HepG2 (cell line): ENCODE measurements at regions not wholly inside any gene's neighbourhood (a gene's known extent, or its start where the extent isn't known, plus 50 kb on each side); places are given as distances from the start of the nearest gene placed in this dataset.

Experiments used
- ATAC-seq: fragments of 200-7000 bp; cut with Tn5 transposase; 3 replicates; pipeline ENCODE4 v1.9.1; 2020; ENCODE audit warnings: mild to moderate bottlenecking, moderate library complexity
- BruUV-seq: library from RNA; stranded (reverse); fragments of 400-500 nt; replicated peaks from 2 replicates; lab custom pipeline; 2021; lab: Mats Ljungman, UMichigan
- CTCF ChIA-PET: fragments of 300-600 bp; formaldehyde crosslinking; extraction: SDS; loops from one replicate; lab custom pipeline; 2021; ENCODE audit warnings: low total read pairs, inconsistent platforms, low intra/inter-chr PET ratio; lab: Yijun Ruan, JAX
- POLR2A ChIA-PET: fragments of 350-600 bp; sonication (Branson Sonifier 250); formaldehyde crosslinking; loops from one replicate; lab custom pipeline; 2020; ENCODE audit warnings: antibody characterized with exemption, inconsistent platforms; lab: Yijun Ruan, JAX
- DNase-seq: peaks from one replicate; pipeline ENCODE4 v3.0.0-alpha.2; 2015; ENCODE audit warnings: low spot score
- FAIRE-seq: peaks from 3 replicates; lab custom pipeline; 2011; peaks lifted over from hg19 to GRCh38; lab: Jason Lieb, UNC
- H2AFZ ChIP-seq: one replicate; pipeline ENCODE4 v1.6.1; 2011; ENCODE audit warnings: low read length, inconsistent platforms
- H3K27ac ChIP-seq: fragments of 300-600 bp; 3 replicates; pipeline ENCODE4 v1.8.0; 2011; ENCODE audit warnings: mixed run types, mild to moderate bottlenecking, mixed read lengths, low read length, inconsistent platforms; ENCODE audit not compliant: insufficient read depth; ENCODE audit errors: extremely low read length
- H3K27me3 ChIP-seq, 2 experiments: fragments of 200-600 bp in 1 of 2; 2 replicates in 1 of 2; 3 replicates in 1 of 2; pipeline versions ENCODE4 v1.6.0 to v1.8.0; 2011; ENCODE audit warnings: low read length in 2 of 2, mild to moderate bottlenecking in 2 of 2, moderate library complexity in 2 of 2, inconsistent platforms in 1 of 2; ENCODE audit not compliant: insufficient read depth in 2 of 2, control insufficient read depth in 1 of 2
- H3K36me3 ChIP-seq, 2 experiments: fragments of 200-600 bp in 1 of 2; replicated peaks in 1 of 2; 2 replicates in 1 of 2; 3 replicates in 1 of 2; pipeline versions ENCODE4 v1.5.1 to v1.8.0; 2011; ENCODE audit warnings: low read length in 2 of 2, inconsistent platforms in 1 of 2; ENCODE audit not compliant: insufficient read depth in 2 of 2, control insufficient read depth in 1 of 2
- H3K4me1 ChIP-seq: 2 replicates; pipeline ENCODE4 v1.5.1; 2012; ENCODE audit warnings: low read length, inconsistent platforms; ENCODE audit not compliant: insufficient read depth
- H3K4me2 ChIP-seq: 2 replicates; pipeline ENCODE4 v1.6.0; 2011; ENCODE audit warnings: low read depth, low read length, inconsistent platforms
- H3K4me3 ChIP-seq, 3 experiments: fragments of 200-600 bp in 1 of 3; sonication (generic), shearing (Covaris generic) in 1 of 3; replicated peaks in 1 of 3; 2 replicates each; pipeline ENCODE4 v1.5.1; 2011 to 2016; ENCODE audit warnings: low read length in 3 of 3, inconsistent platforms in 2 of 3, low read depth in 2 of 3, mild to moderate bottlenecking in 2 of 3, control low read depth in 1 of 3, mixed read lengths in 1 of 3; ENCODE audit not compliant: insufficient read depth in 1 of 3
- H3K79me2 ChIP-seq: one replicate; pipeline ENCODE4 v1.6.1; 2011; ENCODE audit warnings: low read length, inconsistent platforms; ENCODE audit not compliant: insufficient read depth
- H3K9ac ChIP-seq: 2 replicates; pipeline ENCODE4 v1.6.0; 2011; ENCODE audit warnings: mild to moderate bottlenecking, low read depth, low read length, inconsistent platforms; ENCODE audit not compliant: insufficient read depth
- H3K9me3 ChIP-seq: 2 replicates; pipeline ENCODE4 v1.5.1; 2012; ENCODE audit warnings: mild to moderate bottlenecking, low read length
- H4K20me1 ChIP-seq: 2 replicates; pipeline ENCODE4 v1.6.0; 2011; ENCODE audit warnings: inconsistent platforms, mild to moderate bottlenecking, low read length, moderate library complexity; ENCODE audit not compliant: insufficient read depth
- CC2D1A ChIP-seq: sonication (generic); formaldehyde crosslinking; IDR thresholded peaks from 2 replicates; pipeline ENCODE4 v1.8.1; 2023; ENCODE audit warnings: mild to moderate bottlenecking, missing genetic modification reagents
- CHD4 ChIP-seq: fragments of 200-600 bp; sonication (generic); IDR thresholded peaks from 2 replicates; pipeline ENCODE4 v1.7.0; 2017; ENCODE audit warnings: mild to moderate bottlenecking, low read length, borderline replicate concordance
- ERF ChIP-seq: IDR thresholded peaks from 2 replicates; pipeline ENCODE4 v1.6.1; 2018; ENCODE audit warnings: missing biosample characterization, missing genetic modification reagents
- FOXM1 ChIP-seq: sonication (generic); formaldehyde crosslinking; IDR thresholded peaks from 2 replicates; pipeline ENCODE4 v1.5.0; 2020; ENCODE audit warnings: missing genetic modification reagents
- GPBP1L1 ChIP-seq: sonication (generic); formaldehyde crosslinking; IDR thresholded peaks from 2 replicates; pipeline ENCODE4 v1.5.0; 2020; ENCODE audit warnings: mild to moderate bottlenecking, missing genetic modification reagents
- ISX ChIP-seq: sonication (generic); formaldehyde crosslinking; conservative IDR thresholded peaks from 2 replicates; pipeline ENCODE4 v1.5.0; 2020; ENCODE audit warnings: missing genetic modification reagents
- MTA3 ChIP-seq: sonication (generic); formaldehyde crosslinking; IDR thresholded peaks from 2 replicates; pipeline ENCODE4 v1.4.0; 2020; ENCODE audit warnings: missing genetic modification reagents
- PLSCR1 ChIP-seq: sonication (generic); formaldehyde crosslinking; IDR thresholded peaks from 2 replicates; pipeline ENCODE4 v1.5.0; 2020; ENCODE audit warnings: missing genetic modification reagents, mild to moderate bottlenecking, borderline replicate concordance
- SNAI1 ChIP-seq: sonication (generic); formaldehyde crosslinking; IDR thresholded peaks from 2 replicates; pipeline ENCODE4 v1.5.0; 2020; ENCODE audit warnings: mild to moderate bottlenecking, missing genetic modification reagents, borderline replicate concordance
- XBP1 ChIP-seq: sonication (generic); formaldehyde crosslinking; IDR thresholded peaks from 2 replicates; pipeline ENCODE4 v1.5.0; 2020; ENCODE audit warnings: missing genetic modification reagents
- YEATS4 ChIP-seq: sonication (generic); formaldehyde crosslinking; IDR thresholded peaks from 2 replicates; pipeline ENCODE4 v1.4.0; 2020; ENCODE audit warnings: missing genetic modification reagents, borderline replicate concordance
- ZNF253 ChIP-seq: sonication (generic); formaldehyde crosslinking; IDR thresholded peaks from 2 replicates; pipeline ENCODE4 v1.8.0; 2022; ENCODE audit warnings: mild to moderate bottlenecking, missing genetic modification reagents, borderline replicate concordance
- ZNF619 ChIP-seq: sonication (generic); formaldehyde crosslinking; IDR thresholded peaks from 2 replicates; pipeline ENCODE4 v1.4.0; 2020; ENCODE audit warnings: mild to moderate bottlenecking, missing genetic modification reagents
- ZNF878 ChIP-seq: sonication (generic); formaldehyde crosslinking; IDR thresholded peaks from 2 replicates; pipeline ENCODE4 v1.8.1; 2023; ENCODE audit warnings: mild to moderate bottlenecking, missing genetic modification reagents, moderate library complexity
- ZSCAN21 ChIP-seq: sonication (generic); formaldehyde crosslinking; IDR thresholded peaks from 2 replicates; pipeline ENCODE4 v1.8.0; 2022; ENCODE audit warnings: mild to moderate bottlenecking, missing genetic modification reagents, moderate library complexity, borderline replicate concordance
- WGBS: methylation state at CpG from one replicate; pipeline ENCODE4 v1.1.6; 2017; ENCODE audit warnings: low lambda C conversion rate; 5-methylcytosine and 5-hydroxymethylcytosine counted together
- in situ Hi-C: cut with HindIII; loops from 2 replicates; pipeline ENCODE4 v1.10.0; 2017; ENCODE audit warnings: low pct_unique_long_range_greater_than_20kb; ENCODE audit not compliant: extremely low pct_ligation_motif_present
- intact Hi-C: fragments of 100-400 bp; cut with micrococcal nuclease; formaldehyde crosslinking; loops from one replicate; pipeline ENCODE4 v1.10.0; 2022; ENCODE audit not compliant: unreplicated experiment
- TF ChIP-seq, protein P1 (sequence below): sonication (generic); formaldehyde crosslinking; IDR thresholded peaks from 2 replicates; pipeline ENCODE4 v1.5.1; 2020; ENCODE audit warnings: mild to moderate bottlenecking, missing genetic modification reagents, borderline replicate concordance

DNA sequence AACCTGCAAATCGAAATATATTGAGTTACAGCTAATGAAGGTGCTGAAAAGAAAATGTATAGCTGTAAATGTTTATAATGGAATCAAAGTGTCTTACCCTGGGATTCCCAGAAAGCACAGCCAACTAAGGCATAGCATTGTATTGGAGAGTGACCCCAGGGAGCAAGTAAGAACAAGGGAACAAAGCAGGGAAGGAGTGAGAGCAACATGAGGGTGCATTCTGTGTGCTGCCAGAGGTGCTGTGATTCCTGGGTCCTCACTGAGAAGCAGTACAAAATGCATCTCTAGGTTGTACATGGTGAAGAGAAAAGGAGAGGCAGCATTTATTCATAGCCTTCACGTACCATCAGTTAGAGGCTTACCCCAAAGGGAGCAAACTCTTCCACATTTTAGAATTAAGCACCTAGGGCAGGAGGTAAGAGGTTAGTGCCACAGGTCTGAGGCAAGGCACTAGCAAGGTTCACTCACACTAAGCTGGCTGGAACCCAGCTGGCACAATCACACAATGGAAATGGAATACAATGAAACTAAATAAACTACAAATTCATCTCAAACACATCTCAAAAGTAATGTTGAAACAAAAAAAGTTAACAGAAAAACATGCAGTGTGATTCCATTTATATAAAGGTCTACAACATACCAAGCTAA lies 151.5 kb upstream of the C2CD4B start:
- in situ Hi-C loops (loop anchor here (25.0 kb wide), 1 partner anchor 454 kb away; no protein-coding TSS in a partner anchor), intact Hi-C loops (no loop called here)
- BruUV-seq: no TSS peak

More for the DNA sequence above, 151.5 kb upstream of the C2CD4B start:
- Histone ChIP-seq H3K4me3 (no peak overlapping the region), H3K4me2 (no peak overlapping the region), H3K79me2 (no peaks in the 10 kb centered on the region), H2AFZ (no peak overlapping the region), H3K9ac (no peak overlapping the region), H4K20me1 (no peaks in the 10 kb centered on the region)
- CTCF ChIA-PET: no interaction called here
- FAIRE-seq (no peak), ATAC-seq (no peak)
- POLR2A ChIA-PET: no interaction called here
- WGBS: 3% methylated on average over 2 of the region's 2 CpGs
- TF ChIP-seq, protein P1, sequence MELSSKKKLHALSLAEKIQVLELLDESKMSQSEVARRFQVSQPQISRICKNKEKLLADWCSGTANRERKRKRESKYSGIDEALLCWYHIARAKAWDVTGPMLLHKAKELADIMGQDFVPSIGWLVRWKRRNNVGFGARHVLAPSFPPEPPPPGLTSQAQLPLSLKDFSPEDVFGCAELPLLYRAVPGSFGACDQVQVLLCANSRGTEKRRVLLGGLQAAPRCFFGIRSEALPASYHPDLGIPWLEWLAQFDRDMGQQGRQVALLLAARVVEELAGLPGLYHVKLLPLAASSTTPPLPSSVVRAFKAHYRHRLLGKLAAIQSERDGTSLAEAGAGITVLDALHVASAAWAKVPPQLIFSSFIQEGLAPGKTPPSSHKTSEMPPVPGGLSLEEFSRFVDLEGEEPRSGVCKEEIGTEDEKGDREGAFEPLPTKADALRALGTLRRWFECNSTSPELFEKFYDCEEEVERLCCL (CRISPR knock-in tag): no peak
- TF ChIP-seq GPBP1L1 (CRISPR knock-in tag) (no peak), ZSCAN21 (no peak), YEATS4 (CRISPR knock-in tag) (no peak), ERF (CRISPR knock-in tag) (no peak), FOXM1 (CRISPR knock-in tag) (no peak), XBP1 (CRISPR knock-in tag) (no peak), ZNF619 (CRISPR knock-in tag) (no peak), CC2D1A (CRISPR knock-in tag) (no peak), CHD4 (no peak), ZNF253 (no peak), PLSCR1 (CRISPR knock-in tag) (no peak), MTA3 (CRISPR knock-in tag) (no peak), SNAI1 (no peak), ISX (CRISPR knock-in tag) (no peak), ZNF878 (CRISPR knock-in tag) (no peak)
- TF ChIP-seq, all 625 proteins: peak for 0
- Histone ChIP-seq H3K27me3 (no peaks in the 10 kb centered on the region; a peak in 1 of 5 replicates), H3K36me3 (no peaks in the 10 kb centered on the region), H3K4me1 (no peaks in the 10 kb centered on the region), H3K27ac (no peak overlapping the region), H3K9me3 (no peaks in the 10 kb centered on the region)
- no peak for DNase-seq
